Stimulated activated CD8-positive, alpha-beta memory T cell treated with anti-CD3 and anti-CD28 coated beads, Interleukin-2, amount 100 ng/mL, for 1 hour (primary cell): ENCODE measurements at regions not wholly inside any gene's neighbourhood (a gene's known extent, or its start where the extent isn't known, plus 50 kb on each side); places are given as distances from the start of the nearest gene placed in this dataset.
"Not testable (repeated sequence)": the region's sequence is repeated elsewhere in the genome, so short reads cannot be mapped to it uniquely, and the experiment has no call there.

Experiments
- DNase-seq, 2 donors: peaks; one replicate each; pipeline ENCODE4 v3.0.0-alpha.2; 2020; ENCODE audit warnings: low read depth in 2 of 2

DNA sequence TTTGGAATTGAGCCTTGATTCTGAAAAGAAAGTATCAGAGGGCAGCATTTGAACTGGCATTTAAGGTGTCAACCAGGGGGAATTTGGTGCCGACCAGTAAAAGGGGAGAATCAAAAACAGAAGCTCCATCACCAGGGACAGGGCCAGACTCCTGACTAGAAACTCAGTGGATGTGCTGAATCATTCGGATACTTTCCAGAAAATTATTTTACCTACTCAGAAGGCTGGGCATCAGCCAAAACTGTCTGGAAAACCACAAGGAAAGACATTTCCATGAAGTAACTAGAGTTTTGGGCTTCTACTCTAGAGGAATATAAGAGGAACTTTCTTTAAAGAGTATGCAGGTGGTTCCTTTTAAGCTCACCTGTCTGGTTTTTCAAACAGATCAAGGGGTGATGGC, 756.6 kb downstream of the RNF144A start:
- DNase-seq = no peak

DNA sequence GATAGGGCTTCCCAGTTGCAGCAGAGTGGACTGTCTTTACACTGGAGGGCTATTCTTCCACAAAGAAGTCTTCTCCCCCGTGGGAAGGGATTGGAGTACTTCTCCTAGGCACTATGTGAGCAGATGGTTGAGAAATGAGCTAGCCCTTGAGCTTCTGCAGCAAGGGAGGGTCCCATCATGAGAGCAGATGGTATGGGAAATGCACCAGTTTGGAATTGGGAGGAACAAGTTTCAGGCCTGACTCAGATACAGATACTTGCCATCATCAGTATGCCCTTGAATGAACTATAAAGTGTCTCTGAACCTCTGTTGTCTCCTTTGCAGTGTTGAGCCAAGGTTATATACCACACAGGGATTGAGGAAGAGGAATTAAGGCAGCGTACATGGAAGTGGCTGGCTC, 757.4 kb downstream of the RNF144A start:
- DNase-seq = no peak

GRCh38 chr2:7676714-7677113, 759.5 kb downstream of the RNF144A start:
- DNase-seq = no peak

GRCh38 chr2:7681881-7682461, 764.8 kb downstream of the RNF144A start:
- DNase-seq = no peak

DNA sequence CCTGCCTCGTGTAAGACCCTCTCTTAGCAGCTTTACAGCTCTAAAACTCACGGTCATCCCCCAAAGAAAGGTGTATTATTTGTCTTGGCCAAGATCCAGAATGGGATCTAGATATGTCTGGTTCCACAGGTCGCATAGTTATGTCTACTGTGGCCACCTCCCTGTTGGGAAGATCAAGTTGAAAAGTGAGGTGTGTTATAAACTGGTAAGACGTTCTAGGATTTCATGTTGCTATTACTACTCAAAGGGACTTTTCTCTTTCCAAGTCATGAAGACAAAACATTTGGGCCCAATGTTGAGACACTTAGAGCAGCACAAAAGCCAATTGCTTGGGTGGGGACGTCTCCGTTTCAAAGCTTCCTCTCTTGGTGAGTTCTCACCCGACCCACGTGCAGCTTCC, 766.0 kb downstream of the RNF144A start:
- no peak for DNase-seq

- DNase-seq = no peak
These were observed 766.5 kb downstream of the RNF144A start for GRCh38 chr2:7683708-7684107.

- DNase-seq = no peak
These were observed 768.3 kb downstream of the RNF144A start for GRCh38 chr2:7685342-7686015.

GRCh38 chr2:7686016-7686385, 768.8 kb downstream of the RNF144A start:
- no peak for DNase-seq

GRCh38 chr2:7691961-7692656, 774.9 kb downstream of the RNF144A start:
- DNase-seq = no peak

DNA sequence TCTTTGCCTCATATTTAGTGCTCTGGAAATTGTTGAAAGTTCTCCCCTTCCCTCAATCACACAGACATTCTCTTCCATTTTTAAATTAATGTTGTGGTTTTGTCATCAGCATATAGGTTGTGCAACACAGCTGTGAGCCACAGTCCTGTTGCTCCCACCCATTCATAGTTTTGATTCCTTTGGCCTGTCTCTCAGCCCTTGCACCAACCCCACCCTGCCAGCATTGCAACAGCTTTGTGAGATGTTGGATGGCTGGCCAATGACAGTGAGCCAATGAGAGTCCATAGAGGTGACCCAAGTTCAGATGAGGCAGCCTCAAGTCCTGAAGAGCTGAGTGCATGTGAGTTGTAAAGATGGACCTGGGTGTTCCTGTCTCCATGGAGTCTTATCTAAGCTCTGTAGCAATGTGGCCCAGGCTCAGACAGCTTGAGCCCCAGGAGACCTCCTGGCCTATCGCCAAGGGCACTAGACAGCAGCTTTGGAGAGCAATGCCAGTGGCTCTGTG, 775.5 kb downstream of the RNF144A start:
- DNase-seq = no peak

GRCh38 chr2:7693246-7694075, 776.2 kb downstream of the RNF144A start:
- DNase-seq = no peak

GRCh38 chr2:7694076-7694985, 777.1 kb downstream of the RNF144A start:
- DNase-seq = no peak

GRCh38 chr2:7696556-7696955, 779.3 kb downstream of the RNF144A start:
- DNase-seq = not testable (repeated sequence)

DNA sequence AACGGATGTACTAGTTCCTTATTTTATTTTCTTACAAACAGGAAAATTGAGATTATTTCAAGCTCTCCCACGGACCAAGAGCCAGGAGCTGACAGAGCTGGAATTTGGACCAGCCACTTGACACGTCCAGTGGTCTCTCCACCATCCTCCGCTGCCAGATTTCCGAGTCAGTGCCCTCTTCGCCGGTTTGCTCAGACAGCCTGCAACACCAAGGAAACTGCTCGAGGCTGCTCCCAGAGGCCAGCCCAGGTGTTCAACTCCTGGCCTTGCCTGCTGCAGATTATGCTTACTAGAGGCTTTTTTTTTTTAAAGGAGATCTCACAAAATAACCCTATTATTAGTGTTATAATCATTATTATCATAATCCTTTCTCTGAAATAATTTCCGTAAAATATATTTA, 779.8 kb downstream of the RNF144A start:
- DNase-seq = no peak

DNA sequence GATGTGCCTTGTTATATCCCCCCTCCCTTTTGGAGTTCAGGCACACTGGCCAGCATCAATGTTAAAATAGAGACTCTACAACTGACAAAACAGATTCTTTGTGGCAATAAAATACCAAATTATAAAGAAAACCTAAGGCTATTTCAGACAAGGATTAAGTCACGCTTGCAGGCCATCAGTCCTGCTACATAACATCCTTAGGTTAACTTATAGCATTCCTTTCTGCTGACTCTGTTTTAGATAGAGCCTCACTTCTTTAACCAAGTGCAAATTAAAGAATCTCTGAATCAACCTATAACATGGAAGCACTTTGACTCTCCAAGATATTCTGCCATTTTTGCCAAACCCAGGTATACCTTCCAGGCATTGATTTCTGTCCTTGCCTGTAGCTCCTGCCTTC, 784.6 kb downstream of the RNF144A start:
- no peak for DNase-seq

DNA sequence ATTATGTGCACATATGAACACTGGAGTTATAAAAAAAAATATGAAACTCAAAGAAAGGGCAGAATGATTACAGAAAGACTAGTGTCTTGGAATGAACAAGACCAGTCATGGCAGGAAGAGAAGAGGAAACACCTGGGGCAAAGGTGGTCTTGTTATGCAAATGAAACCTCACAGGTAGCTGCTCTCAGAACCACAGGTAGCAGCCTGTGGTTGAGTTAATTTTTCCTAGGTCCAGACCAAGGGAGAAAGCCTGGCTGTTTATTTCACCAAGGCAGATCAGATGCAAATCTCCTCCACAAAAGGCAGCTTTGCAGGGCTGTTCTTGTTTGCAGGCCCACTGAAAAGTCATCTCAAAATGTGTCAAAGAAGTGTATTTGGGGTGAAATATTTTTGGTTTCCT, 785.8 kb downstream of the RNF144A start:
- DNase-seq = no peak

DNA sequence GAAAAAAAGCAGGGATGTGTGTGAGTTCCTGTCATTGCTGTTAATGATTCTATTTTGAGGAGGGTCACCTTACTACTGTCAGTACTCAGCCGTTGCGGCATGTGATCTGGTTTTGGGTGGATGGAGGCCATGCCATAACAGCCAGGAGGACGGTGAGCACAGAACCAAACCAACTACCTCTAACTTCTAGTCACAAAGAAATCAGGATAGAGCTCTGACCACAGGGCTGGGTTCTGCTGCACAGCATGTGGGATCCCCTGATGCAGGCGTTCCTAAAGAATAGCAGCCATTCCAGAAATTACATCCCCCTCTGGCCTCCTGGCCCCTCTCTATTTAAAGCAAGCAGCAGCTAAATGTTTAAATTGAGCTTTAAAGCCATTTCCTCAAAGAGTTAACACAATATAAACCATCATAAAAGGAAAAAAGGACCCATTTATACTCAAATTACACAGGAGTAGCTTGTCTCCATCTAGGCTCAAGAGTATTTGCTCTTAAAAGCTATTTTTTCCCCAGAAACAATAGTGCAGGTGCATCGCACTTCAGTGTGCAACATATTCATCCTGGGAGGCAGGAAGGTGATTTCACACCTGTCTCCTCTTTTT, 786.4 kb downstream of the RNF144A start:
- DNase-seq = no peak

- no peak for DNase-seq
These were observed 787.2 kb downstream of the RNF144A start for GRCh38 chr2:7704296-7704865.

GRCh38 chr2:7706791-7707190, 789.6 kb downstream of the RNF144A start:
- DNase-seq = no peak

- DNase-seq = no peak
These were observed 790.5 kb downstream of the RNF144A start for GRCh38 chr2:7707723-7708122.
